VCaP (cell line): ENCODE measurements at regions not wholly inside any gene's neighbourhood (a gene's known extent, or its start where the extent isn't known, plus 50 kb on each side); places are given as distances from the start of the nearest gene placed in this dataset.

Experiments
- H3K27ac ChIP-seq: fragments of 450-650 bp; 2 replicates; pipeline ENCODE4 v1.5.1; 2017
- TF ChIP-seq, protein P1 (sequence below): fragments of 450-650 bp; conservative IDR thresholded peaks from 2 replicates; pipeline ENCODE4 v1.5.1; 2017; ENCODE audit warnings: mild to moderate bottlenecking, moderate library complexity

DNA sequence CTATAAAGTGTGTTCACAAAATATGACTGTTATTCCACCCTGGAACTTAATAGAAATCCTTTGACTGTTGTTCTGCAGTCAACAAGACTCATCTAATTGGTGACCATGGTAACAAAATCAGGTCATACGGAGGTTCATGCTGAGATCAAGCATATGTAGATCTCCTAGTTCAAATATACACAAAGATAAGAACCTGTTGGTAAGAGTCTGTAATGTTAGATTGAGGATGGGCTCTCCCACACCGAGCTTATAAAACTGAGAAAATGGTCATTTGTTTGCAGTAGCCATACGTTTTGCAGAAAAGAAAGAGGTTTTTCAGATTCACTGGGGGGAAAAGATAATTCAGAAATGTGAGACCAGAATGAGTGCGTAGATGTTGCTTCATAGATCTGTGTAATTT is 468.1 kb downstream of the RPS6KC1 start:
- TF ChIP-seq, protein P1, sequence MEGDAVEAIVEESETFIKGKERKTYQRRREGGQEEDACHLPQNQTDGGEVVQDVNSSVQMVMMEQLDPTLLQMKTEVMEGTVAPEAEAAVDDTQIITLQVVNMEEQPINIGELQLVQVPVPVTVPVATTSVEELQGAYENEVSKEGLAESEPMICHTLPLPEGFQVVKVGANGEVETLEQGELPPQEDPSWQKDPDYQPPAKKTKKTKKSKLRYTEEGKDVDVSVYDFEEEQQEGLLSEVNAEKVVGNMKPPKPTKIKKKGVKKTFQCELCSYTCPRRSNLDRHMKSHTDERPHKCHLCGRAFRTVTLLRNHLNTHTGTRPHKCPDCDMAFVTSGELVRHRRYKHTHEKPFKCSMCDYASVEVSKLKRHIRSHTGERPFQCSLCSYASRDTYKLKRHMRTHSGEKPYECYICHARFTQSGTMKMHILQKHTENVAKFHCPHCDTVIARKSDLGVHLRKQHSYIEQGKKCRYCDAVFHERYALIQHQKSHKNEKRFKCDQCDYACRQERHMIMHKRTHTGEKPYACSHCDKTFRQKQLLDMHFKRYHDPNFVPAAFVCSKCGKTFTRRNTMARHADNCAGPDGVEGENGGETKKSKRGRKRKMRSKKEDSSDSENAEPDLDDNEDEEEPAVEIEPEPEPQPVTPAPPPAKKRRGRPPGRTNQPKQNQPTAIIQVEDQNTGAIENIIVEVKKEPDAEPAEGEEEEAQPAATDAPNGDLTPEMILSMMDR: no peak
- H3K27ac ChIP-seq: no peak overlapping the region

GRCh38 chr1:213521206-213521605 is 466.6 kb upstream of the PROX1 start:
- TF ChIP-seq, protein P1: no peak

GRCh38 chr1:213523781-213524398 is 463.9 kb upstream of the PROX1 start:
- H3K27ac ChIP-seq: no peak overlapping the region
- TF ChIP-seq, protein P1: no peak

More at GRCh38 chr1:213521206-213521605, 466.6 kb upstream of the PROX1 start:
- no peak overlapping the region for H3K27ac ChIP-seq

- H3K27ac ChIP-seq: no peak overlapping the region
- TF ChIP-seq, protein P1: no peak
These were observed 461.5 kb upstream of the PROX1 start for GRCh38 chr1:213526306-213526705.

DNA sequence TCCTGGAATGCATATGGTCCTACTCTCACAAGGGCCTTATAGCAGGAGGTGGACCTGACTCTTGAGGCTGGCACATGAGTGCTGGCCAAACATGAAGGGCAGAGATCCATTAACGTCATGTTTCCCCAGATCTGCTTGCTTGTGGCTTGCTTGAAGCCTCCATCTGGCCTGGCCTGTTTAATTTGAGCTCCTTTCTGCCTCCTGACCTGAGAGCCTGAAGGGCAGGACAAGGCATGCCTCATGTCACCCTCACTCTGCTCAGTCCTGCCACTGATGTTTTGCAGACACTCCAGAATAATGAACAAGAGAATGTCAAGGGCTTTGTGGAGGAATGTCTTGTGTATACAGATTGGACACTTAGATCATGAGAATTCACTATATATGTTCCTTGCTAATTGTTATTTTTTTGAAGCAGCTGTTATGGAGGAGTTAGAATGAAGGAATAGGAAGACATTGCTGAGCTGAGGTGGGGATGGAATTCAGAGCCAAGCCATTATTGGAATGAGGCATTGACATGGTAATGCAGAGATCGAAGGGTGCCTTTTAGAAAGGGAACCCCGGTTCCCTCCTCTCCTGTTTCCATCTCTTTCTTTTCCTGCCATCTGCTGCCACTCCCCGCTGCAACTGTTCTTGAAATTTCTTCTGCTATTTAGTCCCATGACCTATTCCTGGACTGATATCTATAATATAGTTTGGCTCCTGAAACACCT is 457.0 kb upstream of the PROX1 start:
- TF ChIP-seq, protein P1: no peak

GRCh38 chr1:213531369-213532310 is 456.1 kb upstream of the PROX1 start:
- TF ChIP-seq, protein P1: no peak
- no peak overlapping the region for H3K27ac ChIP-seq

More for the DNA sequence above, 457.0 kb upstream of the PROX1 start:
- no peak overlapping the region for H3K27ac ChIP-seq

DNA sequence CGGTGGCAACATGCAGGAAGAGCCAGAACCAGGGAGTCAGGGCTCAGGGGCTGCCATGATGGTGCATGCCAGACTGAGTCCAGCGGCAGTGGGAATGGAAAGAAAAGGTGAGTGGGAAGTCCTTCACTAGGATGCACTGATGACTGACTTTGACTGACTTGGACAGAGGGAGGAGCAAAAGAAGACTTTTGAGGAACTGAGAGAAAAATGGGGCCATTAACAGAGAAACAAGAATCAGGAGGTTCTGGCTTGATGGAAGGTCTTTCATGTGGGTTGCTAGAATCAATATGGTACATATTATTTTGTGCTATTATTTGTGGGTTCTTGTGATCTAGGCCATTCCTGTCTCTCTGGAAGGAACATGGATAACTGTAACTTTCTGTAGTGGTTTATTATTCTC is 454.6 kb upstream of the PROX1 start:
- H3K27ac ChIP-seq: no peak overlapping the region
- TF ChIP-seq, protein P1: no peak
